ENCODE measurements at regions not wholly inside any gene's neighbourhood (a gene's known extent, or its start where the extent isn't known, plus 50 kb on each side); places are given as distances from the start of the nearest gene placed in this dataset.

- Histone ChIP-seq H3K27ac (no peak overlapping the region), H3K4me1 (ENCODE audit: control insufficient read depth in 1 of 2, low read depth in 2 of 2) (no peaks in the 10 kb centered on the region)
- ATAC-seq (ENCODE audit: insufficient number of reproducible peaks, low FRiP score, low read depth) = no peak
These were observed 105.1 kb downstream of the PLK2 start for GRCh38 chr5:58354827-58355226.

GRCh38 chr5:58353992-58354391, 105.9 kb downstream of the PLK2 start:
- Histone ChIP-seq H3K27me3 (replicated peaks; ENCODE audit: insufficient read depth) (no peaks in the 10 kb centered on the region), H3K36me3 (no peaks in the 10 kb centered on the region), H3K4me3 (no peak overlapping the region), H3K27ac (no peak overlapping the region), H3K4me1 (ENCODE audit: control insufficient read depth in 1 of 2, low read depth in 2 of 2) (no peaks in the 10 kb centered on the region), H3K9me3 (no peaks in the 10 kb centered on the region)
- ATAC-seq (ENCODE audit: insufficient number of reproducible peaks, low FRiP score, low read depth) (no peak), DNase-seq (ENCODE audit: low spot score) (no peak)
- no peak for TF ChIP-seq CTCF (IDR thresholded peaks at IDR 0.05)

More at GRCh38 chr5:58354827-58355226, 105.1 kb downstream of the PLK2 start:
- DNase-seq (ENCODE audit: low spot score) = no peak
- H3K9me3 ChIP-seq = no peaks in the 10 kb centered on the region
- H3K4me3 ChIP-seq = no peak overlapping the region
- H3K27me3 ChIP-seq (replicated peaks; ENCODE audit: insufficient read depth) = no peaks in the 10 kb centered on the region
- TF ChIP-seq CTCF (IDR thresholded peaks at IDR 0.05) = no peak
- no peaks in the 10 kb centered on the region for H3K36me3 ChIP-seq

GRCh38 chr5:58351190-58351589, 108.7 kb downstream of the PLK2 start:
- DNase-seq (ENCODE audit: low spot score) (no peak), ATAC-seq (ENCODE audit: insufficient number of reproducible peaks, low FRiP score, low read depth) (no peak)
- H3K36me3 ChIP-seq = no peaks in the 10 kb centered on the region

GRCh38 chr5:58348996-58349728, 110.7 kb downstream of the PLK2 start:
- TF ChIP-seq CTCF (IDR thresholded peaks at IDR 0.05) = no peak
- no peak overlapping the region for H3K4me3 ChIP-seq
- no peak for ATAC-seq (ENCODE audit: insufficient number of reproducible peaks, low FRiP score, low read depth)
- no peaks in the 10 kb centered on the region for H3K4me1 ChIP-seq (ENCODE audit: control insufficient read depth in 1 of 2, low read depth in 2 of 2)
- H3K9me3 ChIP-seq = no peaks in the 10 kb centered on the region
- no peak overlapping the region for H3K27ac ChIP-seq
- no peaks in the 10 kb centered on the region for H3K36me3 ChIP-seq
- no peak for DNase-seq (ENCODE audit: low spot score)
- H3K27me3 ChIP-seq (replicated peaks; ENCODE audit: insufficient read depth) = no peaks in the 10 kb centered on the region

More at GRCh38 chr5:58351190-58351589, 108.7 kb downstream of the PLK2 start:
- Histone ChIP-seq H3K4me1 (ENCODE audit: control insufficient read depth in 1 of 2, low read depth in 2 of 2) (no peaks in the 10 kb centered on the region), H3K27me3 (replicated peaks; ENCODE audit: insufficient read depth) (no peaks in the 10 kb centered on the region), H3K4me3 (no peak overlapping the region), H3K9me3 (no peaks in the 10 kb centered on the region), H3K27ac (no peak overlapping the region)
- no peak for TF ChIP-seq CTCF (IDR thresholded peaks at IDR 0.05)

GRCh38 chr5:58346041-58346440, 113.8 kb downstream of the PLK2 start:
- H3K27ac ChIP-seq = no peak overlapping the region
- no peaks in the 10 kb centered on the region for H3K9me3 ChIP-seq
- no peak overlapping the region for H3K4me3 ChIP-seq
- H3K4me1 ChIP-seq (ENCODE audit: control insufficient read depth in 1 of 2, low read depth in 2 of 2) = no peaks in the 10 kb centered on the region
- no peak for TF ChIP-seq CTCF (IDR thresholded peaks at IDR 0.05)
- ATAC-seq (ENCODE audit: insufficient number of reproducible peaks, low FRiP score, low read depth) (no peak), DNase-seq (ENCODE audit: low spot score) (no peak)
- no peaks in the 10 kb centered on the region for H3K36me3 ChIP-seq
- H3K27me3 ChIP-seq (replicated peaks; ENCODE audit: insufficient read depth) = no peaks in the 10 kb centered on the region
